ENCODE measurements at regions not wholly inside any gene's neighbourhood (a gene's known extent, or its start where the extent isn't known, plus 50 kb on each side); places are given as distances from the start of the nearest gene placed in this dataset.

- DNase-seq = no peak
- no peaks in the 10 kb centered on the region for H3K4me1 ChIP-seq
- no peak overlapping the region for H3K4me3 ChIP-seq
- H3K27ac ChIP-seq = no peak overlapping the region
- no peaks in the 10 kb centered on the region for H3K27me3 ChIP-seq
- intact Hi-C loops (cut with DNase I; ENCODE audit: low total_unique reads) = no loop called here
- H3K36me3 ChIP-seq (ENCODE audit: low read depth, missing control alignments) = no peaks in the 10 kb centered on the region
- no peaks in the 10 kb centered on the region for H3K9me3 ChIP-seq
- no peak for TF ChIP-seq CTCF (IDR thresholded peaks at IDR 0.05)
- TF ChIP-seq POLR2A (IDR thresholded peaks at IDR 0.05) = no peak
- 64 to 71% methylated on average over 2 of the region's 2 CpGs for WGBS, 2 donors
Observed at GRCh38 chr4:36477861-36478260, 196.4 kb downstream of the DTHD1 start.

GRCh38 chr4:36485885-36486284 is 204.5 kb downstream of the DTHD1 start:
- no peak overlapping the region for H3K4me3 ChIP-seq
- H3K36me3 ChIP-seq (ENCODE audit: low read depth, missing control alignments) = no peaks in the 10 kb centered on the region
- H3K27me3 ChIP-seq = no peaks in the 10 kb centered on the region
- no peak for TF ChIP-seq POLR2A (IDR thresholded peaks at IDR 0.05)
- TF ChIP-seq CTCF (IDR thresholded peaks at IDR 0.05) = no peak
- no peak overlapping the region for H3K27ac ChIP-seq
- intact Hi-C loops (cut with DNase I; ENCODE audit: low total_unique reads) = no loop called here
- DNase-seq = no peak
- 85 to 89% methylated on average over 3 of the region's 3 CpGs for WGBS, 2 donors
- H3K4me1 ChIP-seq = no peaks in the 10 kb centered on the region
- no peaks in the 10 kb centered on the region for H3K9me3 ChIP-seq

DNA sequence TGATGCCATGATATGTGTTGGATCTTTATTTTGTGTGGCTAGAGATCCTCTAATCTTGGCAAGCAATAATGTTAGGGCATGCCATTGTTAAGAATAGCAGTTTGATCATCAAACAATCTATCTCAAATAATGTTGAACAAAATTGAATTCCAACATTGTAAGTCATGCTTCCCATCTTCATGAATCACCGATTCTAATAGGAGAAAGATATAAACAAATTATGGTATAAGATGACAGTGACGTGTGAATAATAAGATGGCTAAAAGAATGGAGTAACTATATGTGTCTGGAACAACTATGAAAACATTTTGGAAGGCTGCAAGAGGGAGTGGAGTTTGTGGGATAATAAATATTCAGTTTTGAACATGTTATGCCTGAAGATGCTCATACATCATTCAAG is 208.4 kb downstream of the DTHD1 start:
- 65 to 90% methylated on average over 2 of the region's 2 CpGs for WGBS, 2 donors
- no peak for TF ChIP-seq POLR2A (IDR thresholded peaks at IDR 0.05)
- TF ChIP-seq CTCF (IDR thresholded peaks at IDR 0.05) = no peak
- no peak overlapping the region for H3K4me3 ChIP-seq
- H3K36me3 ChIP-seq (ENCODE audit: low read depth, missing control alignments) = no peaks in the 10 kb centered on the region
- H3K27me3 ChIP-seq = no peaks in the 10 kb centered on the region
- H3K9me3 ChIP-seq = no peaks in the 10 kb centered on the region
- no peak overlapping the region for H3K27ac ChIP-seq
- H3K4me1 ChIP-seq = no peaks in the 10 kb centered on the region
- intact Hi-C loops (cut with DNase I; ENCODE audit: low total_unique reads) = no loop called here
- DNase-seq = no peak

- H3K27me3 ChIP-seq = no peaks in the 10 kb centered on the region
- H3K27ac ChIP-seq = no peak overlapping the region
- intact Hi-C loops (cut with DNase I; ENCODE audit: low total_unique reads) = no loop called here
- no peak overlapping the region for H3K4me3 ChIP-seq
- DNase-seq = no peak
- no peaks in the 10 kb centered on the region for H3K9me3 ChIP-seq
- H3K4me1 ChIP-seq = no peaks in the 10 kb centered on the region
- no peaks in the 10 kb centered on the region for H3K36me3 ChIP-seq (ENCODE audit: low read depth, missing control alignments)
- WGBS, 2 donors = 65 to 95% methylated on average over 1 of the region's 1 CpG
- TF ChIP-seq CTCF (IDR thresholded peaks at IDR 0.05) (no peak), POLR2A (IDR thresholded peaks at IDR 0.05) (no peak)
Observed at GRCh38 chr4:36492041-36492440, 210.6 kb downstream of the DTHD1 start.

DNA sequence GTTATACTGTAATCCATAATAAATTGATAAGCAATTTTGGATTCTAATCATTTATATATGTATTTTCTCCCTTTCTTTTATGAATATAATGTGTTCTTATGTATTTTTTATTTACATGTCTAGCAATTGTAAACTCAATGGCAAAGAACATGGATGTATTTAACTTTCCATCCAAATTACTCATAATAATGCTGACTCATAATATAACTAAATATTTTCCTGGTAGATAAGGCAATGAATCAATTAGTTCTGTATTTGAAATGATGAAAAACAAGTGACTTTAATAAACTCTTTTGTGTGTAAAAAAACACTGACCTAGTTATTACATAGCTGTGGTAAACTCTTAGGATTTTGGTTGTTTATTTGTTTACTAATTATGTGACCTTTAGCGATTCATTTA is 211.2 kb downstream of the DTHD1 start:
- no peaks in the 10 kb centered on the region for H3K36me3 ChIP-seq (ENCODE audit: low read depth, missing control alignments)
- WGBS, 2 donors = 93% methylated on average over 1 of the region's 1 CpG
- H3K4me1 ChIP-seq = no peaks in the 10 kb centered on the region
- TF ChIP-seq POLR2A (IDR thresholded peaks at IDR 0.05) (no peak), CTCF (IDR thresholded peaks at IDR 0.05) (no peak)
- DNase-seq = no peak
- H3K4me3 ChIP-seq = no peak overlapping the region
- H3K27ac ChIP-seq = no peak overlapping the region
- intact Hi-C loops (cut with DNase I; ENCODE audit: low total_unique reads) = no loop called here
- no peaks in the 10 kb centered on the region for H3K27me3 ChIP-seq
- no peaks in the 10 kb centered on the region for H3K9me3 ChIP-seq
